Nephron progenitor cell (in vitro differentiated cells): ENCODE measurements at regions not wholly inside any gene's neighbourhood (a gene's known extent, or its start where the extent isn't known, plus 50 kb on each side); places are given as distances from the start of the nearest gene placed in this dataset.
A peak's percentile ranks its signal among the peaks of the same experiment; 100 is the strongest.
"Not testable (repeated sequence)": the region's sequence is repeated elsewhere in the genome, so short reads cannot be mapped to it uniquely, and the experiment has no call there.

Experiments used
- DNase-seq: peaks from one replicate; pipeline ENCODE4 v3.0.0; 2021
- H3K27ac Mint-ChIP-seq: 2 replicates; pipeline ENCODE4 v1.8.0; 2021; ENCODE audit warnings: mild to moderate bottlenecking, moderate library complexity, mixed read lengths
- H3K27me3 Mint-ChIP-seq: 2 replicates; pipeline ENCODE4 v1.8.0; 2021; ENCODE audit warnings: mild to moderate bottlenecking, low read depth, mixed read lengths; ENCODE audit not compliant: poor library complexity
- H3K36me3 Mint-ChIP-seq: 2 replicates; pipeline ENCODE4 v1.8.0; 2021; ENCODE audit warnings: low read depth, mixed read lengths
- H3K4me1 Mint-ChIP-seq: 2 replicates; pipeline ENCODE4 v1.8.0; 2021; ENCODE audit warnings: mixed read lengths
- H3K4me3 Mint-ChIP-seq: 2 replicates; pipeline ENCODE4 v1.8.0; 2021; ENCODE audit warnings: mild to moderate bottlenecking, moderate library complexity, mixed read lengths
- H3K9me3 Mint-ChIP-seq: 2 replicates; pipeline ENCODE4 v1.8.0; 2021; ENCODE audit warnings: mild to moderate bottlenecking, moderate library complexity, mixed read lengths
- CTCF ChIP-seq: fragments of 200-600 bp; sonication (generic); IDR thresholded peaks from 2 replicates; pipeline ENCODE4 v1.5.0; 2021; ENCODE audit warnings: antibody characterized with exemption

- no peak for DNase-seq
- no peak overlapping the region for H3K27ac Mint-ChIP-seq
- no peak for TF ChIP-seq CTCF
- no peak overlapping the region for H3K4me3 Mint-ChIP-seq
- H3K9me3 Mint-ChIP-seq = peaks cover 9% of the 10 kb centered on the region
- no peaks in the 10 kb centered on the region for H3K27me3 Mint-ChIP-seq
- H3K36me3 Mint-ChIP-seq = no peaks in the 10 kb centered on the region
- no peaks in the 10 kb centered on the region for H3K4me1 Mint-ChIP-seq
These were observed 520.1 kb upstream of the IMPG1 start for GRCh38 chr6:76592566-76592965.

GRCh38 chr6:76587271-76587670, 514.8 kb upstream of the IMPG1 start:
- H3K27me3 Mint-ChIP-seq = no peaks in the 10 kb centered on the region
- DNase-seq = no peak
- no peaks in the 10 kb centered on the region for H3K36me3 Mint-ChIP-seq

GRCh38 chr6:76584121-76584520, 511.7 kb upstream of the IMPG1 start:
- H3K27ac Mint-ChIP-seq = no peak overlapping the region
- no peaks in the 10 kb centered on the region for H3K27me3 Mint-ChIP-seq
- no peak overlapping the region for H3K4me3 Mint-ChIP-seq
- TF ChIP-seq CTCF = no peak
- H3K36me3 Mint-ChIP-seq = no peaks in the 10 kb centered on the region
- no peak for DNase-seq
- no peaks in the 10 kb centered on the region for H3K4me1 Mint-ChIP-seq
- H3K9me3 Mint-ChIP-seq = no peaks in the 10 kb centered on the region

More at GRCh38 chr6:76587271-76587670, 514.8 kb upstream of the IMPG1 start:
- H3K4me1 Mint-ChIP-seq = no peaks in the 10 kb centered on the region
- H3K4me3 Mint-ChIP-seq = no peak overlapping the region
- H3K27ac Mint-ChIP-seq = no peak overlapping the region
- TF ChIP-seq CTCF = no peak
- no peaks in the 10 kb centered on the region for H3K9me3 Mint-ChIP-seq

- TF ChIP-seq CTCF = no peak
- no peak overlapping the region for H3K27ac Mint-ChIP-seq
- no peak for DNase-seq
- H3K4me3 Mint-ChIP-seq = no peak overlapping the region
- H3K9me3 Mint-ChIP-seq = no peaks in the 10 kb centered on the region
- no peaks in the 10 kb centered on the region for H3K36me3 Mint-ChIP-seq
- peaks cover 13% of the 10 kb centered on the region for H3K4me1 Mint-ChIP-seq
- no peaks in the 10 kb centered on the region for H3K27me3 Mint-ChIP-seq
These were observed 506.3 kb upstream of the IMPG1 start for GRCh38 chr6:76578746-76579145.

- H3K27me3 Mint-ChIP-seq = no peaks in the 10 kb centered on the region
- peaks cover 13% of the 10 kb centered on the region for H3K4me1 Mint-ChIP-seq
- peak overlapping the region; percentile 53 for H3K4me3 Mint-ChIP-seq
- H3K36me3 Mint-ChIP-seq = no peaks in the 10 kb centered on the region
- H3K9me3 Mint-ChIP-seq = no peaks in the 10 kb centered on the region
- TF ChIP-seq CTCF = no peak
- no peak overlapping the region for H3K27ac Mint-ChIP-seq
- no peak for DNase-seq
These were observed 502.3 kb upstream of the IMPG1 start for GRCh38 chr6:76574746-76575145.

GRCh38 chr6:76565932-76566331, 493.5 kb upstream of the IMPG1 start:
- Mint-ChIP-seq H3K27me3 (no peaks in the 10 kb centered on the region), H3K4me3 (no peak overlapping the region), H3K9me3 (peaks cover 24% of the 10 kb centered on the region), H3K4me1 (peaks cover 8% of the 10 kb centered on the region), H3K36me3 (peaks cover 4% of the 10 kb centered on the region), H3K27ac (no peak overlapping the region)
- no peak for TF ChIP-seq CTCF
- no peak for DNase-seq

GRCh38 chr6:76562371-76562770, 489.9 kb upstream of the IMPG1 start:
- H3K27me3 Mint-ChIP-seq, H3K4me1 Mint-ChIP-seq, DNase-seq, H3K36me3 Mint-ChIP-seq, H3K4me3 Mint-ChIP-seq, H3K27ac Mint-ChIP-seq: not testable (repeated sequence)
- H3K9me3 Mint-ChIP-seq = peaks cover 21% of the 10 kb centered on the region

GRCh38 chr6:76560851-76561755, 488.6 kb upstream of the IMPG1 start:
- peaks cover 18% of the 10 kb centered on the region for H3K9me3 Mint-ChIP-seq
- peak overlapping the region; percentile 48 for H3K4me3 Mint-ChIP-seq
- H3K27ac Mint-ChIP-seq, H3K36me3 Mint-ChIP-seq, DNase-seq, H3K27me3 Mint-ChIP-seq, H3K4me1 Mint-ChIP-seq: not testable (repeated sequence)
